ENCODE measurements at regions not wholly inside any gene's neighbourhood (a gene's known extent, or its start where the extent isn't known, plus 50 kb on each side); places are given as distances from the start of the nearest gene placed in this dataset.
"Not testable (repeated sequence)": the region's sequence is repeated elsewhere in the genome, so short reads cannot be mapped to it uniquely, and the experiment has no call there.

DNA sequence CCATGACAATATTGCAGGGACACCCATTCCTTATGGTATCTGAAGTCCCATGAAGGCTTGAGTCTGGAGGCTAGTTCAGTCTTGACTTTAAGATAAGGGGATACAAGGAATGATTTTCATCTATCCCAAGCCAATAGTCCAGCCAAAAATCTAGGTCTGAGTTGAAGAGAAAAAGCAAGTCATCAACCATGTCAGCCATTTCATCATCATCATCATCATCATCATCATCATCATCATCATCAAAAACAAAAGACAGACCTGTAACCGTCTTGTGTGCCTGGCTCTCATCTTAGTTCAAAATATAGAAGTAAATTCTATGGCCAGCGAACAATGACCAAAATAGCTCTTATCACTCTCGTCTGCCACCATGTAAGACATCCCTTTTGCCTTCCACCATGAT is 59.5 kb upstream of the FAM90A26 start:
- not testable (repeated sequence) for H3K4me3 ChIP-seq (ENCODE audit: low read length); H3K9ac ChIP-seq (ENCODE audit: low read depth, low read length); H3K27me3 ChIP-seq (ENCODE audit: control insufficient read depth, insufficient read depth, low read length)

DNA sequence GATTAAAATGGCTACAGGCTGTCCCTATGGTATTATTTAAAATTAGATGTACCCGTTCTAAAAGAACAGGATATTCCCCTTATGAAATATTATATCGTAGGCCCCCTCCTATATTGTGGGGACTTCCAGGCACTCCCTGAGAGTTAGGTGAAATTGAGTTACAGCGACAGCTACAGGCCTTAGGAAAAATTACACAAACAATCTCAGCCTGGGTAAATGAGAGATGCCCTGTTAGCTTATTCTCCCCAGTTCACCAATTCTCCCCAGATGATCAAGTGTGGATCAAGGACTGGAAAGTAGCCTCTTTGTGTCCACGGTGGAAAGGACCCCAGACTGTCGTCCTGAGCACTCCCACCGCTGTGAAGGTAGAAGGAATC is 67.1 kb upstream of the FAM90A26 start:
- not testable (repeated sequence) for H3K9me3 ChIP-seq (replicated peaks; ENCODE audit: low read length); H3K27me3 ChIP-seq (ENCODE audit: control insufficient read depth, insufficient read depth, low read length); H3K36me3 ChIP-seq (ENCODE audit: insufficient read depth, low read length); H3K4me2 ChIP-seq (ENCODE audit: low read length); H3K9ac ChIP-seq (ENCODE audit: low read depth, low read length); H3K4me3 ChIP-seq (ENCODE audit: low read length); H3K4me1 ChIP-seq (ENCODE audit: control insufficient read depth, insufficient read depth, low read length)

More for the DNA sequence above, 59.5 kb upstream of the FAM90A26 start:
- H3K4me2 ChIP-seq (ENCODE audit: low read length); H3K36me3 ChIP-seq (ENCODE audit: insufficient read depth, low read length); H3K9me3 ChIP-seq (replicated peaks; ENCODE audit: low read length); H3K4me1 ChIP-seq (ENCODE audit: control insufficient read depth, insufficient read depth, low read length): not testable (repeated sequence)

DNA sequence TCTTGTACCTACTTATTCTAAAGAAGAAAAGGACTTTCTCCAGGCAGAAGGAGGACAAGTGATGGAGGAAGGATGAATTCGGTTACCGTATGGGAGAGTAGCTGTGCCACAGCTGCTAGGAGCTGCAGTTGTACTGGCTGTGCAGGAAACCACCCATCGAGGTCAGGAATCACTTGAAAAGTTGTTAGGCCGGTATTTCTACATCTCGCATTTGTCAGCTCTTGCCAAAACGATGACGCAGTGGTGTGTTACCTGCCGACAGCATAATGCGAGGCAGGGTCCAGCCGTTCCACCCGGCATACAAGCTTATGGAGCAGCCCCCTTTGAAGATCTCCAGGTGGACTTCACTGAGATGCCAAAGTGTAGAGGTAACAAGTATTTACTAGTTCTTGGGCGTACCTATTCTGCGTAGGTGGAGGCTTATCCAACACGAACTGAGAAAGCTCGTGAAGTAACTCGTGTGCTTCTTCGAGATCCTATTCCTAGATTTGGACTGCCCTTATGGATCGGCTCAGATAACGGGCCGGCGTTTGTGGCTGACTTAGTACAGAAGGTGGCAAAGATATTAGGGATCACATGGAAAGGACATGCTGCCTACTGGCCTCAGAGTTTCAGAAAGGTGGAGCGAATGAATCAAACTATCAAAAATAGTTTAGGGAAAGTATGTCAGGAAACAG is 67.6 kb upstream of the FAM90A26 start:
- H3K4me2 ChIP-seq (ENCODE audit: low read length); H3K4me3 ChIP-seq (ENCODE audit: low read length); H3K9me3 ChIP-seq (replicated peaks; ENCODE audit: low read length); H3K9ac ChIP-seq (ENCODE audit: low read depth, low read length); H3K27me3 ChIP-seq (ENCODE audit: control insufficient read depth, insufficient read depth, low read length); H3K4me1 ChIP-seq (ENCODE audit: control insufficient read depth, insufficient read depth, low read length); H3K36me3 ChIP-seq (ENCODE audit: insufficient read depth, low read length): not testable (repeated sequence)

DNA sequence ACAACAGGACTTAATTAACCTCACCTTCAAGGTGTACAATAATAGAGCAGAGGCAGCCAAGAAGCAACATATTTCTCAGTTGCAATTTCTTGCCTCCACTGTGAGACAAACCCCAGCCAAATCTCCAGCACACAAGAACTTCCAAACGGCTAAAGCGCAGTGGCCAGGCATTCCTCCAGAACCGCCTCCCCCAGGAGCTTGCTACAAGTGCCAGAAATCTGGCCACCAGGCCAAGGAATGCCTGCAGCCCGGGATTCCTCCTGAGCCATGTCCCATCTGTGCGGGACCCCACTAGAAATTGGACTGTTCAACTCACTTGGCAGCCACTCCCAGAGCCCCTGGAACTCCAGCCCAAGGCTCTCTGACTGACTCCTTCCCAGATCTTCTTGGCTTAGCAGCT is 73.9 kb upstream of the FAM90A26 start:
- not testable (repeated sequence) for H3K27me3 ChIP-seq (ENCODE audit: control insufficient read depth, insufficient read depth, low read length); H3K4me2 ChIP-seq (ENCODE audit: low read length); H3K9me3 ChIP-seq (replicated peaks; ENCODE audit: low read length); H3K36me3 ChIP-seq (ENCODE audit: insufficient read depth, low read length); H3K9ac ChIP-seq (ENCODE audit: low read depth, low read length); H3K4me3 ChIP-seq (ENCODE audit: low read length); H3K4me1 ChIP-seq (ENCODE audit: control insufficient read depth, insufficient read depth, low read length)

DNA sequence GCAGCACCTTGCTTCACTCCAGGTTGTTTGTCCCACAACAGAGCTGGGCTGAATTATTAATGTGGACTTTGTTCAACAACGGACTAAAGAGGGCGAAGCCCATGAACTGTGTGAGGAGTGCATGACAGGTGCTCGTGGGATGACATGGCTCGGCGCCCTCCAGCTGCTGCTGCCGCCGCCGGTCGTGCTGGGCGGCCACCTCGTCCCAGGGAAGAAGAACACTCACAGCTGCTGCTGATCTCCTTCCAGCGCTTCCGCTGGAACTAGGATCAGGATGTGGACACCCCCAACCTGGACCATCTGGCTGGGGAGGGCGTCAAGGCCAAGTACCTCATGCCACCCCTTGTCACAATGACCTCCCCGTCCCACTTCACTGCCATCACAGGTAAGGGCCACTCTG is 91.4 kb upstream of the FAM90A26 start:
- H3K4me1 ChIP-seq (ENCODE audit: control insufficient read depth, insufficient read depth, low read length); H3K27me3 ChIP-seq (ENCODE audit: control insufficient read depth, insufficient read depth, low read length); H3K4me3 ChIP-seq (ENCODE audit: low read length); H3K4me2 ChIP-seq (ENCODE audit: low read length); H3K9ac ChIP-seq (ENCODE audit: low read depth, low read length); H3K36me3 ChIP-seq (ENCODE audit: insufficient read depth, low read length); H3K9me3 ChIP-seq (replicated peaks; ENCODE audit: low read length): not testable (repeated sequence)

- not testable (repeated sequence) for H3K9me3 ChIP-seq (replicated peaks; ENCODE audit: low read length); H3K4me2 ChIP-seq (ENCODE audit: low read length); H3K4me3 ChIP-seq (ENCODE audit: low read length); H3K27me3 ChIP-seq (ENCODE audit: control insufficient read depth, insufficient read depth, low read length); H3K4me1 ChIP-seq (ENCODE audit: control insufficient read depth, insufficient read depth, low read length); H3K36me3 ChIP-seq (ENCODE audit: insufficient read depth, low read length); H3K9ac ChIP-seq (ENCODE audit: low read depth, low read length)
These were observed 93.2 kb upstream of the FAM90A26 start for GRCh38 chr4:9076974-9077373.

GRCh38 chr4:9076486-9076885 is 93.7 kb upstream of the FAM90A26 start:
- H3K4me3 ChIP-seq (ENCODE audit: low read length); H3K4me1 ChIP-seq (ENCODE audit: control insufficient read depth, insufficient read depth, low read length); H3K4me2 ChIP-seq (ENCODE audit: low read length); H3K9me3 ChIP-seq (replicated peaks; ENCODE audit: low read length); H3K27me3 ChIP-seq (ENCODE audit: control insufficient read depth, insufficient read depth, low read length); H3K36me3 ChIP-seq (ENCODE audit: insufficient read depth, low read length); H3K9ac ChIP-seq (ENCODE audit: low read depth, low read length): not testable (repeated sequence)

DNA sequence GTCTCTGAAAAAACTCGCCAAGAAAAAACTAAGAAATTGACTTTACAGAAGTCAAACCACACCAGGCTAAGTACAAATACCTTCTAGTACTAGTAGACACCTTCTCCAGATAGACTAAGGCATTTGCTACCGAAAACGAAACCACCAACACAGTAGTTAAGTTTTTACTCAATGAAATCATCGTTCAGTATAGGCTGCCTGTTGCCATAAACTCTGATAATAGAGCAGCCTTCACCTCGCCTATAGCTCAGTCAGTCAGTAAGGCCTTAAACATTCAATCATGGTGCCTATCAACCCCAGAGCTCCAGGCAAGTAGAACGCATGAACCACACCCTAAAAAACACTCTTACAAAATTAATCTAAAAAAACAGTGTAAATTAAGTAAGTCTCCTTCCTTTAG is 96.8 kb upstream of the FAM90A26 start:
- not testable (repeated sequence) for H3K9ac ChIP-seq (ENCODE audit: low read depth, low read length); H3K27me3 ChIP-seq (ENCODE audit: control insufficient read depth, insufficient read depth, low read length); H3K9me3 ChIP-seq (replicated peaks; ENCODE audit: low read length); H3K4me2 ChIP-seq (ENCODE audit: low read length); H3K36me3 ChIP-seq (ENCODE audit: insufficient read depth, low read length); H3K4me1 ChIP-seq (ENCODE audit: control insufficient read depth, insufficient read depth, low read length); H3K4me3 ChIP-seq (ENCODE audit: low read length)

DNA sequence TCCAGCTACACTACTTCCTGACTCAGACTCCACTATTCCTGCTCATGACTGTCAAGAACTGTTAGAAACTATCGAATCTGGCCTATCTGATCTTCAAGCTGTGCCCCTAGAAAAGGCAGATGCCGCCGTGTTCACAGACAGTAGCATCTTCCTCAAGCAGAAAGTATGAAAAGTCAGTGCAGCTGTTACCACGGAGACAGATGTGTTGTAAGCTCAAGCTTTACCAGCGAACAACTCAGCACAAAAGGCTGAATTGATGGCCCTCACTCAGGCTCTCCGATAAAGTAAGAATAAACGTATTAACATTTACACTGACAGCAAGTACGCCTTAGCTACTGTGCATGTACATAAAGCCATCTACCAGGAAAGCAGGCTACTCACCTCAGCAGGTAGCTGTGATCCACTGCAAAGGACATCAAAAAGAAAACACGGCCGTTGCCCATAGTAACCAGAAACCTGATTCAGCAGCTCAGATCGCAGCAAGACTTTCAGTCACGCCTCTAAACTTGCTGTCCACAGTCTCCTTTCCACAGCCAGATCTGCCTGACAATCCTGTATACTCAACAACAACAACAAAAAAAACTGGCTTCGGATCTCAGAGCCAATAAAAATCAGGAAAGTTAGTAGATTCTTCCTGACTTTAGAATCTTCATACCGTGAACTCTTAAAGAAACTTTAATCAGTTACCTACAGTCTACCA is 97.5 kb upstream of the FAM90A26 start:
- not testable (repeated sequence) for H3K4me1 ChIP-seq (ENCODE audit: control insufficient read depth, insufficient read depth, low read length); H3K9ac ChIP-seq (ENCODE audit: low read depth, low read length); H3K36me3 ChIP-seq (ENCODE audit: insufficient read depth, low read length); H3K4me2 ChIP-seq (ENCODE audit: low read length); H3K9me3 ChIP-seq (replicated peaks; ENCODE audit: low read length); H3K27me3 ChIP-seq (ENCODE audit: control insufficient read depth, insufficient read depth, low read length); H3K4me3 ChIP-seq (ENCODE audit: low read length)

DNA sequence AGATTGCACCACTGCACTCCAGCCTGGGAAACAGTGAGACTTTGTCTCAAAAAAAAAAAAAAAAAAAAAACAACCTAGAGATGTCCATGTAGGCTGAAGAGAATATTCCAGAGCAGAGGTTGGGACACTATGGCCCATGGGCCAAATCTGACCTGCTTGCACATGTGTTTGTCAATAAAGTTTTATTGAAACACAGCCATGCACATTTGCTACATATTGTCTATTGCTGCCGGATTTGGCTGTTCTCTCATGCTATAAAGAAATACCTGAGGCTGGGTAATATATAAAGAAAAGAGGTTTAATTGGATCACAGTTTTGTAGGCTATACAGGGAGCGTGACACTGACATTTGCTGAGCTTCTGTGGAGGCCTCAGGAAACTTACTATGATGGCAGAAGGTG is 102.3 kb upstream of the FAM90A26 start:
- H3K4me1 ChIP-seq (ENCODE audit: control insufficient read depth, insufficient read depth, low read length); H3K4me2 ChIP-seq (ENCODE audit: low read length); H3K27me3 ChIP-seq (ENCODE audit: control insufficient read depth, insufficient read depth, low read length); H3K36me3 ChIP-seq (ENCODE audit: insufficient read depth, low read length); H3K9ac ChIP-seq (ENCODE audit: low read depth, low read length); H3K9me3 ChIP-seq (replicated peaks; ENCODE audit: low read length); H3K4me3 ChIP-seq (ENCODE audit: low read length): not testable (repeated sequence)

DNA sequence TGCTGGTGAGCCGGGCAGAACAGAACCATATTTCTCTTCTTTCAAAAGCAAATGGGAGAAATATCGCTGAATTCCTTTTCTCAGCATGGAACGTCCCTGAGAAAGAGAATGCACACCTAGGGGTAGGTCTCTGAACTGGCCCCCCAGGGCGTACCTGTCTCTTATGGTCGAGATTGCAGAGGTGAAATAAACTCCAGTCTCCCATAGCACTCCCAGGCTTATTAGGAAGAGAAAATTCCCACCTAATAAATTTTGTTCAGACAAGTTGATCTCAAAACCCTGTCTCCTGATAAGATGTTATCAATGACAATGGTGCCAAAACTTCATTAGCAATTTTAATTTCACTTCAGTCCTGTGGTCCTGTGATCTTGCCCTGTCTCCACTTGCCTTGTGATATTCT is 106.6 kb upstream of the FAM90A26 start:
- not testable (repeated sequence) for H3K4me2 ChIP-seq (ENCODE audit: low read length); H3K9ac ChIP-seq (ENCODE audit: low read depth, low read length); H3K36me3 ChIP-seq (ENCODE audit: insufficient read depth, low read length); H3K9me3 ChIP-seq (replicated peaks; ENCODE audit: low read length); H3K4me1 ChIP-seq (ENCODE audit: control insufficient read depth, insufficient read depth, low read length); H3K27me3 ChIP-seq (ENCODE audit: control insufficient read depth, insufficient read depth, low read length); H3K4me3 ChIP-seq (ENCODE audit: low read length)

GRCh38 chr4:9024866-9025265 is 145.3 kb upstream of the FAM90A26 start:
- H3K27me3 ChIP-seq (ENCODE audit: control insufficient read depth, insufficient read depth, low read length); H3K4me1 ChIP-seq (ENCODE audit: control insufficient read depth, insufficient read depth, low read length); H3K9me3 ChIP-seq (replicated peaks; ENCODE audit: low read length); H3K9ac ChIP-seq (ENCODE audit: low read depth, low read length); H3K4me2 ChIP-seq (ENCODE audit: low read length); H3K36me3 ChIP-seq (ENCODE audit: insufficient read depth, low read length); H3K4me3 ChIP-seq (ENCODE audit: low read length): not testable (repeated sequence)
